ENCODE measurements at regions not wholly inside any gene's neighbourhood (a gene's known extent, or its start where the extent isn't known, plus 50 kb on each side); places are given as distances from the start of the nearest gene placed in this dataset.

- FAIRE-seq (no peak), DNase-seq (ENCODE audit: low read depth in 1 of 2, low spot score in 2 of 2) (no peak)
- Histone ChIP-seq H2BK12ac (ENCODE audit: low read depth, low read length) (no peak overlapping the region), H3K23me2 (ENCODE audit: low read depth, low read length) (no peaks in the 10 kb centered on the region), H3K9me3 (ENCODE audit: insufficient read depth in 2 of 2, low read depth in 1 of 2, low read length in 1 of 2) (no peaks in the 10 kb centered on the region), H3K4me1 (replicated peaks in 1 of 4; ENCODE audit: control insufficient read depth in 3 of 4, insufficient read depth in 4 of 4, low read length in 3 of 4) (peaks cover 0 to 3% (median 0%) of the 10 kb centered on the region in 4 experiments; a peak in 3 of 7 replicates), H4K91ac (replicated peaks; ENCODE audit: insufficient read length, low read length) (no peak overlapping the region), H2BK20ac (ENCODE audit: low read length) (no peak overlapping the region), H4K20me1 (replicated peaks in 1 of 2; ENCODE audit: control insufficient read depth in 1 of 2, insufficient read depth in 2 of 2, low read length in 2 of 2) (no peaks in the 10 kb centered on the region), H3K79me2 (ENCODE audit: control insufficient read depth in 1 of 2, insufficient read depth in 2 of 2, low read length in 2 of 2) (no peaks in the 10 kb centered on the region), H3K14ac (ENCODE audit: insufficient read length) (no peak overlapping the region), H3K4ac (replicated peaks; ENCODE audit: insufficient read length, low read depth, low read length) (no peak overlapping the region), H3K4me3 (ENCODE audit: extremely low read depth in 1 of 4, insufficient read depth in 2 of 4, low read depth in 3 of 4, low read length in 4 of 4) (no peak overlapping the region), H3K9ac (replicated peaks in 1 of 4; ENCODE audit: extremely low read depth in 1 of 4, low read depth in 3 of 4, low read length in 3 of 4) (no peak overlapping the region), H2AFZ (ENCODE audit: low read length) (no peak overlapping the region), H4K5ac (ENCODE audit: insufficient read length, low read depth, low read length) (no peak overlapping the region), H2BK120ac (replicated peaks; ENCODE audit: low read depth, low read length) (no peak overlapping the region), H4K8ac (ENCODE audit: extremely low read depth, insufficient read depth, low read length) (no peak overlapping the region), H3K4me2 (ENCODE audit: insufficient read depth in 1 of 2, low read depth in 2 of 2, low read length in 2 of 2) (no peak overlapping the region), H2AK5ac (ENCODE audit: low read depth, low read length) (no peak overlapping the region), H3K27ac (ENCODE audit: low read depth, low read length) (no peak overlapping the region), H3K27me3 (replicated peaks in 1 of 4; ENCODE audit: control insufficient read depth in 3 of 4, extremely low read depth in 1 of 4, insufficient read depth in 3 of 4, low read length in 3 of 4) (peaks cover 0 to 1% (median 0%) of the 10 kb centered on the region in 4 experiments; a peak in 1 of 7 replicates), H2BK5ac (ENCODE audit: low read depth, low read length) (no peak overlapping the region), H3K36me3 (ENCODE audit: control insufficient read depth in 2 of 4, insufficient read depth in 4 of 4, low read length in 3 of 4) (no peaks in the 10 kb centered on the region), H2BK15ac (ENCODE audit: low read length) (no peak overlapping the region), H3K18ac (ENCODE audit: extremely low read depth, low read length) (no peak overlapping the region), H3K23ac (ENCODE audit: insufficient read length) (no peak overlapping the region), H3K79me1 (ENCODE audit: low read depth, low read length) (no peaks in the 10 kb centered on the region), H3K56ac (replicated peaks; ENCODE audit: insufficient read length, low read depth, low read length) (no peak overlapping the region)
- WGBS, 2 experiments (ENCODE audit: extremely low coverage in 1 of 2, insufficient coverage in 1 of 2, insufficient read length in 1 of 2, insufficient replicate concordance in 2 of 2, low coverage in 1 of 2, low lambda C conversion rate in 2 of 2, missing lambda C conversion rate in 1 of 2) = 94% methylated on average over 3 of the region's 3 CpGs; no CpG with 5 or more reads in 1 of the 2 experiments
- ChIA-PET CTCF (ENCODE audit: partially characterized antibody) (interaction anchor here (0.6 to 2.2 kb wide), 6 partner anchors 10 to 529 kb away, joined by 3 to 5 read pairs (median 3); no protein-coding TSS in a partner anchor), POLR2A (ENCODE audit: partially characterized antibody) (no interaction called here)
- TF ChIP-seq SP4 (IDR thresholded peaks at IDR 0.05; ENCODE audit: low read length) (no peak), SUZ12 (IDR thresholded peaks at IDR 0.05; ENCODE audit: low read length) (no peak), CTCF (IDR thresholded peaks at IDR 0.05; ENCODE audit: control extremely low read depth in 1 of 3, insufficient read depth in 1 of 3, low read depth in 1 of 3, low read length in 3 of 3) (no peak), HDAC2 (IDR thresholded peaks at IDR 0.05; ENCODE audit: borderline replicate concordance in 1 of 2, low read depth in 2 of 2, low read length in 2 of 2) (no peak), SIX5 (IDR thresholded peaks at IDR 0.05; ENCODE audit: low read depth, low read length) (no peak), MAX (IDR thresholded peaks at IDR 0.05) (no peak), KDM1A (IDR thresholded peaks at IDR 0.05; ENCODE audit: borderline replicate concordance, low read length) (no peak)
Observed at GRCh38 chr3:29153811-29154210, 127.1 kb upstream of the RBMS3 start.

Data from H1 (cell line).